Omental fat pad (tissue), 3 donors: ENCODE measurements at regions not wholly inside any gene's neighbourhood (a gene's known extent, or its start where the extent isn't known, plus 50 kb on each side); places are given as distances from the start of the nearest gene placed in this dataset.

ENCODE experiments used
- ATAC-seq: fragments of 150-250 bp; one replicate; pipeline ENCODE4 v1.9.1; 2016; ENCODE audit warnings: mild to moderate bottlenecking, moderate library complexity; ENCODE audit not compliant: low FRiP score
- DNase-seq: peaks from one replicate; pipeline ENCODE4 v3.0.0-alpha.2; 2019; ENCODE audit warnings: low spot score
- CTCF ChIP-seq, 3 donors: fragments of 450-650 bp; IDR thresholded peaks; one replicate each; pipeline ENCODE4 v1.5.1; 2016 to 2017; ENCODE audit warnings: antibody characterized with exemption in 3 of 3, mild to moderate bottlenecking in 3 of 3, moderate library complexity in 2 of 3

GRCh38 chr4:110907801-110908313 is 285.0 kb upstream of the PITX2 start:
- TF ChIP-seq CTCF (IDR thresholded peaks at IDR 0.05) = no peak
- ATAC-seq (no peak), DNase-seq (no peak)

GRCh38 chr4:110914791-110915190 is 291.9 kb upstream of the PITX2 start:
- TF ChIP-seq CTCF (IDR thresholded peaks at IDR 0.05) = no peak
- ATAC-seq (no peak), DNase-seq (no peak)

DNA sequence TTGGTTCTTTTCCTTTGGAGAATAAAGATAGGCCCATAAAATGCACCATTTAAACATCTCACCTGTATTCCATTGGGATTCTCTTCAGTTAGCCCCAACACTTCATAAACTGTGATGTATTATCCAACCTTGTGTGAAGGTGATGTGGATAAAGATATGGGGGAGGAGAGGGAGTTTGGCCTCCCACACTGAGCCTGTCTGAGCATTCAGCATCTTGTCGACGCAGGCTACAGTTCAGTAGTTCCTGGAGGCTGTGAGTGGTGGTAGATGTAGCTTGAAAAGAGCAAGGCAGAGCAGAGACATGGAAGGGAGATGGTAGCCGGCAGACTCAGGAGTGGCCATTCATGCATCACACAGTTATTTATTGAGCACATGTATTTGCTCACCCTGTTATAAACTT is 292.4 kb upstream of the PITX2 start:
- TF ChIP-seq CTCF (IDR thresholded peaks at IDR 0.05) = no peak
- ATAC-seq = no peak
- DNase-seq = no peak

DNA sequence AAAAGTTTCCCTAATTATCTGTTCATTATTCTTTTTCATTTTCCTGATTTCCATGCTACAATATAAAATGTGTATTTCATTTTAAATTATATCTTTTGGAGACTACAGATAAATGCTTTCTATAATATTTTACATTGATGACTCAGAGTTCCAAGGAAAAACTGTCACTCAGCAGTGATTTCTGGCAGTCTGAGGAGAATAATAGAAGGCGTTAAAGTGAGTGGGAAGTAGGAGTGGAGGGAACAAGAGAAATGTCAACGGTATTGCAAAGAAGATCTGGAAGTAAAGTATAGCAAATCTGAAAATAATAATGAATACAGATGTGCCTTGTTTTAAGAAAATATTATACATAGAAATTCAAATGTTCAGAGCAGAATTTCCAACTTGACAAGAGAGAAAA is 293.6 kb upstream of the PITX2 start:
- DNase-seq = no peak
- no peak for ATAC-seq
- TF ChIP-seq CTCF (IDR thresholded peaks at IDR 0.05) = no peak

DNA sequence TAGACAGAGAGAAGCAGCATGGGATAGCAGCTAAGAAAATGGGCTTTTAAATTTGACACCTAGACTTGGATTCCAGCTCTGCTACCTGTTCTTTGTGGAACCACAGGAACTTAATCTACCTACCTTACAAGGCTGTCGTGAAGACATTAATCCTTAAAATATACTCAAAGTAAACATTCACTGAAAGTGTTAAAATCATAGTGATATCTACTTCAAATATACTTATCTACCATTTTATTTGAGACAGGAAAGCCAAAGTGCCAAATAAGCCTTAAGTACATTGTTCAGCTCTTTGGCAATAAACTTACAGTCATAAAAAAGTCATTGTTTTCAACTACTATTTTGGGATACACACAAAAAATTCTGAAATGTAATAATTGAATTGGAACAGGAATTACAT is 295.0 kb upstream of the PITX2 start:
- no peak for DNase-seq
- ATAC-seq = no peak
- TF ChIP-seq CTCF (IDR thresholded peaks at IDR 0.05) = no peak

DNA sequence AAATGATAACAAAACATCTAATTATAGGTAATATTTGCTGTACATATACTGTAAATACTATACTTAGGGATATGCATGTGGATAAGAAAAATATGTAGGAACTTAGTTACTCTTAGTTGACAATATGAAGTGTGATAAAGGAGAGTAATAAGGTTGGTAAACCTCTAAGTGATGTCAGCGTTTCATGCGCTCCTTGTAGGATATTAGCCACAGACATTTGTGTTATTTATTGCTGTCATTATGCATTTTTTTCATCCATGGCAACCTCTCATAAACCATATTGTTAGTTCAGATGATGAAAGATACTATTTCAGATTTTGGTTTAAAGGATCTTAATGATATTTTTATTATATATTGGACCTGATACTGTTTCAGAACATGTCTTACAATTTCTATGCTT is 298.1 kb upstream of the PITX2 start:
- TF ChIP-seq CTCF (IDR thresholded peaks at IDR 0.05) = no peak
- DNase-seq (no peak), ATAC-seq (no peak)

- DNase-seq = no peak
- no peak for ATAC-seq
- TF ChIP-seq CTCF (IDR thresholded peaks at IDR 0.05) = no peak
Measured at GRCh38 chr4:110924761-110925160, 301.9 kb upstream of the PITX2 start.
